ENCODE measurements at regions not wholly inside any gene's neighbourhood (a gene's known extent, or its start where the extent isn't known, plus 50 kb on each side); places are given as distances from the start of the nearest gene placed in this dataset.

- TF ChIP-seq FOXA1 (IDR thresholded peaks at IDR 0.05) (no peak), SUZ12 (IDR thresholded peaks at IDR 0.05) (no peak), L3MBTL2 (conservative IDR thresholded peaks at IDR 0.05) (no peak), ARNT (IDR thresholded peaks at IDR 0.05) (no peak), TARDBP (IDR thresholded peaks at IDR 0.05) (no peak), BHLHE40 (IDR thresholded peaks at IDR 0.05; ENCODE audit: borderline replicate concordance) (no peak)
Observed at GRCh38 chr1:114336360-114336759, 174.6 kb downstream of the TRIM33 start.
